Nephron (organoid): ENCODE measurements at regions not wholly inside any gene's neighbourhood (a gene's known extent, or its start where the extent isn't known, plus 50 kb on each side); places are given as distances from the start of the nearest gene placed in this dataset.

Experiments
- H3K27ac Mint-ChIP-seq, 3 experiments: 2 replicates each; pipeline ENCODE4 v1.8.0; 2020; ENCODE audit warnings: mixed read lengths in 3 of 3, mild to moderate bottlenecking in 2 of 3, moderate library complexity in 1 of 3
- H3K27me3 Mint-ChIP-seq: 2 replicates; pipeline ENCODE4 v1.8.0; 2021; ENCODE audit warnings: low read depth, mild to moderate bottlenecking, moderate library complexity, mixed read lengths
- H3K36me3 Mint-ChIP-seq: 2 replicates; pipeline ENCODE4 v1.8.0; 2020; ENCODE audit warnings: low read depth, mixed read lengths
- H3K4me1 Mint-ChIP-seq: 2 replicates; pipeline ENCODE4 v1.8.0; 2020; ENCODE audit warnings: mixed read lengths
- H3K4me3 Mint-ChIP-seq, 3 experiments: 2 replicates each; pipeline ENCODE4 v1.8.0; 2020; ENCODE audit warnings: mild to moderate bottlenecking in 3 of 3, mixed read lengths in 3 of 3, moderate library complexity in 2 of 3
- H3K9me3 Mint-ChIP-seq: 2 replicates; pipeline ENCODE4 v1.8.0; 2020; ENCODE audit warnings: mixed read lengths
- TF ChIP-seq, protein P1 (sequence below), 3 experiments: fragments of 200-600 bp; sonication (generic); IDR thresholded peaks; one replicate each; pipeline ENCODE4 v1.5.0; 2021; ENCODE audit warnings: antibody characterized with exemption in 3 of 3; ENCODE audit not compliant: unreplicated experiment in 3 of 3

DNA sequence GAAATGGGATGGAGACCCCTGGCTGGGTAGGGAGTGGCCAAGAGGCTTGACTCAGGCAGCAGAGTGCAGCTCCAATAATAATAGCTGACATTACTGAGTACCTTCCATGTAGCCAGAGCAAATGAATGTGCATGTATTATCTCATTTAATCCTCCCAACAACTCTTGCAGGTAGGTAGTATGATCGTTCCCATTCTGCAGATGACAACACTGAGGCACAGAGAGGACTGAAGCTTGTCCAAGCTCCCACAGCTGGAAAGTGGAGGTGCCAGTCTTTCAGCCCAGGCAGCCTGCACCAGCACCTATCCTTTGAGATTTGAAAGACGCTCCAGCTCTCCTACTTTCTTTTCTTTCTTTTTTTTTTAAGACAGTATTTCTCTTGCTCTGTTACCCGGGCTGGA is 87.6 kb downstream of the PCDH1 start:
- H3K4me3 Mint-ChIP-seq, result no peak overlapping the region

GRCh38 chr5:141789330-141789729 is 88.9 kb downstream of the PCDH1 start:
- H3K9me3 Mint-ChIP-seq, result no peaks in the 10 kb centered on the region
- no peak overlapping the region for H3K27ac Mint-ChIP-seq
- TF ChIP-seq, protein P1, sequence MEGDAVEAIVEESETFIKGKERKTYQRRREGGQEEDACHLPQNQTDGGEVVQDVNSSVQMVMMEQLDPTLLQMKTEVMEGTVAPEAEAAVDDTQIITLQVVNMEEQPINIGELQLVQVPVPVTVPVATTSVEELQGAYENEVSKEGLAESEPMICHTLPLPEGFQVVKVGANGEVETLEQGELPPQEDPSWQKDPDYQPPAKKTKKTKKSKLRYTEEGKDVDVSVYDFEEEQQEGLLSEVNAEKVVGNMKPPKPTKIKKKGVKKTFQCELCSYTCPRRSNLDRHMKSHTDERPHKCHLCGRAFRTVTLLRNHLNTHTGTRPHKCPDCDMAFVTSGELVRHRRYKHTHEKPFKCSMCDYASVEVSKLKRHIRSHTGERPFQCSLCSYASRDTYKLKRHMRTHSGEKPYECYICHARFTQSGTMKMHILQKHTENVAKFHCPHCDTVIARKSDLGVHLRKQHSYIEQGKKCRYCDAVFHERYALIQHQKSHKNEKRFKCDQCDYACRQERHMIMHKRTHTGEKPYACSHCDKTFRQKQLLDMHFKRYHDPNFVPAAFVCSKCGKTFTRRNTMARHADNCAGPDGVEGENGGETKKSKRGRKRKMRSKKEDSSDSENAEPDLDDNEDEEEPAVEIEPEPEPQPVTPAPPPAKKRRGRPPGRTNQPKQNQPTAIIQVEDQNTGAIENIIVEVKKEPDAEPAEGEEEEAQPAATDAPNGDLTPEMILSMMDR (IDR thresholded peaks at IDR 0.05; ENCODE audit: unreplicated experiment in 3 of 3), result no peak
- H3K4me1 Mint-ChIP-seq, result peaks cover 7% of the 10 kb centered on the region
- no peak overlapping the region for H3K4me3 Mint-ChIP-seq
- no peaks in the 10 kb centered on the region for H3K36me3 Mint-ChIP-seq
- H3K27me3 Mint-ChIP-seq, result peaks cover 24% of the 10 kb centered on the region

More for the DNA sequence above, 87.6 kb downstream of the PCDH1 start:
- Mint-ChIP-seq H3K9me3 (no peaks in the 10 kb centered on the region), H3K36me3 (no peaks in the 10 kb centered on the region), H3K27ac (no peak overlapping the region), H3K27me3 (peaks cover 30% of the 10 kb centered on the region), H3K4me1 (peaks cover 7% of the 10 kb centered on the region)
- TF ChIP-seq, protein P1 (IDR thresholded peaks at IDR 0.05; ENCODE audit: unreplicated experiment in 3 of 3), result no peak

DNA sequence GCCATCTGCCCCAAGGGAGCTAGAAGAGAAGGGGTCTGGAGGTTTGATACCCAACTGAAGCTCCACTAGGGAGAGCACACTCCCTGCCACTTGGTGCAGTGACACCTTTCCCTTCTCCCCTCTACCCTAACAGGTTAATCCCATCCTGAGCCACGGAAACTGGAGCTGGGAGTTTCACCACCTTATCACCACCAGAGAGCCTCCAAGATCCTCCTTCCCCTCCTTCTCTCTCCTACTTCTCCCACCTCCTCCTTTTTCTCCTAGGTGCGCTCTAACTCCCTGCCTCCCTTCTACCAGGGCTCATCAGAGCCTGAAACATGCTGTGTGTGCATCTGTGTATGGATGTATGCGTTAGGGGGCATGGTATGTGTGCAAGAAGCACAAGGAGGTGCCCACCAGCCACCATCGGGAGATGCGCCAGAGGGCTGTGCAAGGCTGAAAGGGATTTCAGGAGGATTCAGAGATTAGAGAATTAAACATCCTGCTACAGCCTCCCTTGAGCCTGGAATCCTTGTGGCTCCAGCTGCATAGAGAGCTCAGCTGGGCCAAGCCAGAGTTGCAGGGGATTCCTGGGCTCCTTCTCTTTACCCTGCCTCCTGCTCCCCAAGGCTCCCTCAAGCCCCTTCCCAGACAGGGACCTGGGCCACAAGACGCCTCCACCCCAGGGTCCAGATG is 89.8 kb downstream of the PCDH1 start:
- no peaks in the 10 kb centered on the region for H3K36me3 Mint-ChIP-seq
- peaks cover 7% of the 10 kb centered on the region for H3K4me1 Mint-ChIP-seq
- H3K27me3 Mint-ChIP-seq, result peaks cover 28% of the 10 kb centered on the region
- H3K4me3 Mint-ChIP-seq, result no peak overlapping the region
- TF ChIP-seq, protein P1 (IDR thresholded peaks at IDR 0.05; ENCODE audit: unreplicated experiment in 3 of 3), result no peak
- H3K9me3 Mint-ChIP-seq, result no peaks in the 10 kb centered on the region
- H3K27ac Mint-ChIP-seq, result no peak overlapping the region

- no peaks in the 10 kb centered on the region for H3K9me3 Mint-ChIP-seq
- H3K36me3 Mint-ChIP-seq, result no peaks in the 10 kb centered on the region
- peaks cover 7% of the 10 kb centered on the region for H3K4me1 Mint-ChIP-seq
- peaks cover 28% of the 10 kb centered on the region for H3K27me3 Mint-ChIP-seq
- H3K4me3 Mint-ChIP-seq, result no peak overlapping the region
- TF ChIP-seq, protein P1 (IDR thresholded peaks at IDR 0.05; ENCODE audit: unreplicated experiment in 3 of 3), result no peak
- no peak overlapping the region for H3K27ac Mint-ChIP-seq
These were observed 90.8 kb downstream of the PCDH1 start for GRCh38 chr5:141787376-141787775.

- no peaks in the 10 kb centered on the region for H3K9me3 Mint-ChIP-seq
- no peak overlapping the region for H3K4me3 Mint-ChIP-seq
- peaks cover 7% of the 10 kb centered on the region for H3K4me1 Mint-ChIP-seq
- TF ChIP-seq, protein P1 (IDR thresholded peaks at IDR 0.05; ENCODE audit: unreplicated experiment in 3 of 3), result no peak
- no peak overlapping the region for H3K27ac Mint-ChIP-seq
- peaks cover 32% of the 10 kb centered on the region for H3K27me3 Mint-ChIP-seq
- no peaks in the 10 kb centered on the region for H3K36me3 Mint-ChIP-seq
These were observed 91.5 kb downstream of the PCDH1 start for GRCh38 chr5:141786700-141787099.

GRCh38 chr5:141785711-141786110 is 92.5 kb downstream of the PCDH1 start:
- Mint-ChIP-seq H3K27me3 (peaks cover 36% of the 10 kb centered on the region), H3K4me3 (no peak overlapping the region), H3K9me3 (no peaks in the 10 kb centered on the region), H3K27ac (peak overlapping the region in 1 of 3 experiments; percentile 59), H3K4me1 (peaks cover 7% of the 10 kb centered on the region), H3K36me3 (no peaks in the 10 kb centered on the region)
- TF ChIP-seq, protein P1 (IDR thresholded peaks at IDR 0.05; ENCODE audit: unreplicated experiment in 3 of 3), result no peak
